Tibial artery (tissue), 4 donors: ENCODE measurements at regions not wholly inside any gene's neighbourhood (a gene's known extent, or its start where the extent isn't known, plus 50 kb on each side); places are given as distances from the start of the nearest gene placed in this dataset.

Experiments
- DNase-seq, 2 donors: peaks; one replicate each; pipeline ENCODE4 v3.0.0-alpha.2; 2019
- H3K27ac ChIP-seq, 2 donors: fragments of 200-600 bp; sonication (generic) in 1 of 2; 1 replicate in 1 of 2; 2 replicates in 1 of 2; pipeline ENCODE4 v1.5.1; 2018 to 2019; ENCODE audit warnings: mild to moderate bottlenecking in 1 of 2
- H3K27me3 ChIP-seq, 2 donors: fragments of 200-600 bp; sonication (generic) in 1 of 2; one replicate each; pipeline versions ENCODE4 v1.5.1 to v1.6.0; 2016 to 2019
- H3K36me3 ChIP-seq, 3 donors: fragments of 200-600 bp; sonication (generic) in 2 of 3; one replicate each; pipeline ENCODE4 v1.5.1; 2016 to 2019; ENCODE audit warnings: mild to moderate bottlenecking in 2 of 3
- H3K4me1 ChIP-seq, 4 donors: fragments of 200-600 bp; sonication (generic) in 2 of 4; 1 replicate in 3 of 4; 2 replicates in 1 of 4; pipeline ENCODE4 v1.5.1; 2016 to 2019
- H3K4me3 ChIP-seq, 2 donors: fragments of 200-600 bp; sonication (generic) in 1 of 2; 1 replicate in 1 of 2; 2 replicates in 1 of 2; pipeline ENCODE4 v1.5.1; 2018 to 2019; ENCODE audit warnings: mild to moderate bottlenecking in 2 of 2
- H3K9me3 ChIP-seq, 3 donors: fragments of 200-600 bp; sonication (generic) in 1 of 3; one replicate each; pipeline ENCODE4 v1.5.1; 2016 to 2019
- intact Hi-C: fragments of 100-400 bp; cut with DNase I; formaldehyde crosslinking; loops from one replicate; pipeline ENCODE4 v1.15.0; 2023; ENCODE audit warnings: low total_unique reads
- TF ChIP-seq, protein P1 (sequence below), 2 experiments: fragments of 200-600 bp in 1 of 2; fragments of 450-650 bp in 1 of 2; IDR thresholded peaks; one replicate each; pipeline ENCODE4 v1.5.1; 2017 to 2019; ENCODE audit warnings: antibody characterized with exemption in 2 of 2, mild to moderate bottlenecking in 1 of 2, moderate library complexity in 1 of 2

DNA sequence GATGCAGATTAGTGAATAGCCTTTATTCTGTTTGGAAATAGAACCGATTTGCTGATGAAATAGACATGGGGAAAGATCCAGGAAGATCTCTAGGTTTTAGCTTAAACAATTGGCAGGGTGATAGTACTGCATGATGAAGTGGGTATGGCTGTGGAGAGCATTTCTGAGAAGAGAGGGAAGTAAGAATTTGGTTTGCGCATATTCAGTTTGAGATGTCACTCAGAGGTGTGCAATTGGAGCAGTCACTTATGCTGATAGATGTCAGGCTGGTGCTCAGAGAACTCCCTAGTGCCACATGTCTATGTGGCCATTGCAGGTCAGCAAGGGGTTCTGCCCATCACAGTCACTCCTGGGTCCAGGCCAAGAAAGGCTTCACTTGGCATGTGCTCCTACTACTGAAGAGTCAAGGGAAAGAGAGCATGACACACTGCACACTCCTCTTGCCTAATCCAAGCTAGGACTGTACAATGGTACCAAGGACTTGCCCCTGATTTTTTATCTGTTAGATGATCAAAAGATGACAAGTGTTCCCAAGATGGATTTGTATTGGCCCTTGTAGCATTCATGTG lies 57.2 kb upstream of the ST8SIA2 start:
- Histone ChIP-seq H3K36me3 (no peaks in the 10 kb centered on the region), H3K4me1 (no peaks in the 10 kb centered on the region), H3K4me3 (no peak overlapping the region), H3K27ac (no peak overlapping the region), H3K27me3 (peaks cover 0 to 7% of the 10 kb centered on the region in 2 donors), H3K9me3 (peaks cover 0 to 8% (median 0%) of the 10 kb centered on the region in 3 donors)
- TF ChIP-seq, protein P1, sequence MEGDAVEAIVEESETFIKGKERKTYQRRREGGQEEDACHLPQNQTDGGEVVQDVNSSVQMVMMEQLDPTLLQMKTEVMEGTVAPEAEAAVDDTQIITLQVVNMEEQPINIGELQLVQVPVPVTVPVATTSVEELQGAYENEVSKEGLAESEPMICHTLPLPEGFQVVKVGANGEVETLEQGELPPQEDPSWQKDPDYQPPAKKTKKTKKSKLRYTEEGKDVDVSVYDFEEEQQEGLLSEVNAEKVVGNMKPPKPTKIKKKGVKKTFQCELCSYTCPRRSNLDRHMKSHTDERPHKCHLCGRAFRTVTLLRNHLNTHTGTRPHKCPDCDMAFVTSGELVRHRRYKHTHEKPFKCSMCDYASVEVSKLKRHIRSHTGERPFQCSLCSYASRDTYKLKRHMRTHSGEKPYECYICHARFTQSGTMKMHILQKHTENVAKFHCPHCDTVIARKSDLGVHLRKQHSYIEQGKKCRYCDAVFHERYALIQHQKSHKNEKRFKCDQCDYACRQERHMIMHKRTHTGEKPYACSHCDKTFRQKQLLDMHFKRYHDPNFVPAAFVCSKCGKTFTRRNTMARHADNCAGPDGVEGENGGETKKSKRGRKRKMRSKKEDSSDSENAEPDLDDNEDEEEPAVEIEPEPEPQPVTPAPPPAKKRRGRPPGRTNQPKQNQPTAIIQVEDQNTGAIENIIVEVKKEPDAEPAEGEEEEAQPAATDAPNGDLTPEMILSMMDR (IDR thresholded peaks at IDR 0.05): no peak
- DNase-seq: no peak
- intact Hi-C loops: loop anchor here (5.0 kb wide), 1 partner anchor 1554 kb away; no protein-coding TSS in a partner anchor

GRCh38 chr15:92339361-92339760 lies 54.3 kb upstream of the ST8SIA2 start:
- intact Hi-C loops: loop anchor here (5.0 kb wide), 1 partner anchor 1557 kb away; no protein-coding TSS in a partner anchor
- no peaks in the 10 kb centered on the region for H3K4me1 ChIP-seq

More at GRCh38 chr15:92339361-92339760, 54.3 kb upstream of the ST8SIA2 start:
- Histone ChIP-seq H3K9me3 (no peaks in the 10 kb centered on the region), H3K36me3 (no peaks in the 10 kb centered on the region), H3K27me3 (peaks cover 0 to 11% of the 10 kb centered on the region in 2 donors), H3K4me3 (no peak overlapping the region), H3K27ac (no peak overlapping the region)
- DNase-seq: no peak
- TF ChIP-seq, protein P1 (IDR thresholded peaks at IDR 0.05): no peak
